Vagina (tissue), 2 donors: ENCODE measurements at regions not wholly inside any gene's neighbourhood (a gene's known extent, or its start where the extent isn't known, plus 50 kb on each side); places are given as distances from the start of the nearest gene placed in this dataset.

ENCODE experiments used
- POLR2A ChIP-seq, 2 donors: fragments of 450-650 bp; IDR thresholded peaks; one replicate each; pipeline ENCODE4 v1.6.1; 2017; ENCODE audit warnings: antibody characterized with exemption in 2 of 2, mild to moderate bottlenecking in 2 of 2, moderate library complexity in 2 of 2
- TF ChIP-seq, protein P1 (sequence below), 3 experiments: fragments of 450-650 bp in 2 of 3; fragments of 200-600 bp in 1 of 3; sonication (generic) in 1 of 3; IDR thresholded peaks; one replicate each; pipeline ENCODE4 v1.5.1; 2017 to 2019; ENCODE audit warnings: antibody characterized with exemption in 3 of 3, mild to moderate bottlenecking in 2 of 3, moderate library complexity in 2 of 3

DNA sequence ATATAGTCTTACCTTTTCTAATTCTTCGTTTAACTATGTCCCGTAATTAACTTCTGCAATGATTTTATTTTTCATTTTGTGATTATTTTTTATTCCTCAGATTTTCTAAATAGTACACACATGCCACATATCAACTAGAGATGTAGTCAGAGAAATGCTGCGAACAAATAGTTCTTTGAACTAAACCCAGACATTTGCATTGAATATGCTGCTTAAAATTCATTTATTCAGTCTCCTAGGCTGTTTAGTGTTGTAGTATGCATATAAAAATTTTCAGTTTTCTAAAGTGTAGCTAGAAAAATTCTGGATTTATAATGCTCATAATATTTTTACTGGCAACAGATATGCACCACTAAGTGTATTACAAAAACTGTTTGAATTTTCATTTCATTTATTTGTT lies 68.9 kb upstream of the SLC38A11 start:
- TF ChIP-seq, protein P1, sequence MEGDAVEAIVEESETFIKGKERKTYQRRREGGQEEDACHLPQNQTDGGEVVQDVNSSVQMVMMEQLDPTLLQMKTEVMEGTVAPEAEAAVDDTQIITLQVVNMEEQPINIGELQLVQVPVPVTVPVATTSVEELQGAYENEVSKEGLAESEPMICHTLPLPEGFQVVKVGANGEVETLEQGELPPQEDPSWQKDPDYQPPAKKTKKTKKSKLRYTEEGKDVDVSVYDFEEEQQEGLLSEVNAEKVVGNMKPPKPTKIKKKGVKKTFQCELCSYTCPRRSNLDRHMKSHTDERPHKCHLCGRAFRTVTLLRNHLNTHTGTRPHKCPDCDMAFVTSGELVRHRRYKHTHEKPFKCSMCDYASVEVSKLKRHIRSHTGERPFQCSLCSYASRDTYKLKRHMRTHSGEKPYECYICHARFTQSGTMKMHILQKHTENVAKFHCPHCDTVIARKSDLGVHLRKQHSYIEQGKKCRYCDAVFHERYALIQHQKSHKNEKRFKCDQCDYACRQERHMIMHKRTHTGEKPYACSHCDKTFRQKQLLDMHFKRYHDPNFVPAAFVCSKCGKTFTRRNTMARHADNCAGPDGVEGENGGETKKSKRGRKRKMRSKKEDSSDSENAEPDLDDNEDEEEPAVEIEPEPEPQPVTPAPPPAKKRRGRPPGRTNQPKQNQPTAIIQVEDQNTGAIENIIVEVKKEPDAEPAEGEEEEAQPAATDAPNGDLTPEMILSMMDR (IDR thresholded peaks at IDR 0.05): no peak
- TF ChIP-seq POLR2A (IDR thresholded peaks at IDR 0.05): no peak
